ENCODE measurements at regions not wholly inside any gene's neighbourhood (a gene's known extent, or its start where the extent isn't known, plus 50 kb on each side); places are given as distances from the start of the nearest gene placed in this dataset.

- Histone ChIP-seq H3K4me1 (ENCODE audit: control insufficient read depth, insufficient read depth, low read length) (no peaks in the 10 kb centered on the region), H3K9me3 (ENCODE audit: control insufficient read depth, insufficient read depth, low read length) (no peaks in the 10 kb centered on the region), H3K27ac (ENCODE audit: low read depth, low read length) (no peak overlapping the region), H3K4me3 (ENCODE audit: low read depth, low read length) (no peak overlapping the region), H3K27me3 (ENCODE audit: control insufficient read depth, insufficient read depth, low read length) (no peaks in the 10 kb centered on the region), H3K36me3 (ENCODE audit: control insufficient read depth, insufficient read depth, low read length) (peaks cover 3% of the 10 kb centered on the region)
- 45% methylated on average over 3 of the region's 6 CpGs for WGBS (ENCODE audit: insufficient coverage)
- DNase-seq (ENCODE audit: low read depth in 4 of 6, low spot score in 6 of 6) = peak in 2 of 6 donors; percentile 22 to 75
These were observed 90.2 kb upstream of the CACUL1 start for GRCh38 chr10:118844731-118845521.

- Histone ChIP-seq H3K9me3 (ENCODE audit: control insufficient read depth, insufficient read depth, low read length) (no peaks in the 10 kb centered on the region), H3K27ac (ENCODE audit: low read depth, low read length) (no peak overlapping the region), H3K4me1 (ENCODE audit: control insufficient read depth, insufficient read depth, low read length) (no peaks in the 10 kb centered on the region), H3K27me3 (ENCODE audit: control insufficient read depth, insufficient read depth, low read length) (no peaks in the 10 kb centered on the region), H3K4me3 (ENCODE audit: low read depth, low read length) (no peak overlapping the region), H3K36me3 (ENCODE audit: control insufficient read depth, insufficient read depth, low read length) (peaks cover 3% of the 10 kb centered on the region)
- DNase-seq (ENCODE audit: low read depth in 4 of 6, low spot score in 6 of 6) = no peak
- WGBS (ENCODE audit: insufficient coverage) = 92% methylated on average over 2 of the region's 2 CpGs
These were observed 91.0 kb upstream of the CACUL1 start for GRCh38 chr10:118845776-118846175.

GRCh38 chr10:118850418-118851061, 95.8 kb upstream of the CACUL1 start:
- no peaks in the 10 kb centered on the region for H3K27me3 ChIP-seq (ENCODE audit: control insufficient read depth, insufficient read depth, low read length)
- WGBS (ENCODE audit: insufficient coverage) = no CpG with 5 or more reads among the region's 3 CpGs
- H3K4me1 ChIP-seq (ENCODE audit: control insufficient read depth, insufficient read depth, low read length) = no peaks in the 10 kb centered on the region
- no peak overlapping the region for H3K4me3 ChIP-seq (ENCODE audit: low read depth, low read length)
- no peak overlapping the region for H3K27ac ChIP-seq (ENCODE audit: low read depth, low read length)
- no peaks in the 10 kb centered on the region for H3K36me3 ChIP-seq (ENCODE audit: control insufficient read depth, insufficient read depth, low read length)
- DNase-seq (ENCODE audit: low read depth in 4 of 6, low spot score in 6 of 6) = peak in 2 of 6 donors; percentile 37 to 39
- no peaks in the 10 kb centered on the region for H3K9me3 ChIP-seq (ENCODE audit: control insufficient read depth, insufficient read depth, low read length)

- Histone ChIP-seq H3K4me1 (ENCODE audit: control insufficient read depth, insufficient read depth, low read length) (no peaks in the 10 kb centered on the region), H3K36me3 (ENCODE audit: control insufficient read depth, insufficient read depth, low read length) (no peaks in the 10 kb centered on the region), H3K9me3 (ENCODE audit: control insufficient read depth, insufficient read depth, low read length) (no peaks in the 10 kb centered on the region), H3K27me3 (ENCODE audit: control insufficient read depth, insufficient read depth, low read length) (no peaks in the 10 kb centered on the region), H3K27ac (ENCODE audit: low read depth, low read length) (no peak overlapping the region), H3K4me3 (ENCODE audit: low read depth, low read length) (no peak overlapping the region)
- 94% methylated on average over 9 of the region's 9 CpGs for WGBS (ENCODE audit: insufficient coverage)
- no peak for DNase-seq (ENCODE audit: low read depth in 4 of 6, low spot score in 6 of 6)
These were observed 96.6 kb upstream of the CACUL1 start for GRCh38 chr10:118851062-118852035.

- 78% methylated on average over 4 of the region's 6 CpGs for WGBS (ENCODE audit: insufficient coverage)
- H3K9me3 ChIP-seq (ENCODE audit: control insufficient read depth, insufficient read depth, low read length) = no peaks in the 10 kb centered on the region
These were observed 99.1 kb upstream of the CACUL1 start for GRCh38 chr10:118853916-118854315.

GRCh38 chr10:118856106-118856505, 101.3 kb upstream of the CACUL1 start:
- 93% methylated on average over 3 of the region's 3 CpGs for WGBS (ENCODE audit: insufficient coverage)
- Histone ChIP-seq H3K4me1 (ENCODE audit: control insufficient read depth, insufficient read depth, low read length) (no peaks in the 10 kb centered on the region), H3K27ac (ENCODE audit: low read depth, low read length) (no peak overlapping the region), H3K27me3 (ENCODE audit: control insufficient read depth, insufficient read depth, low read length) (no peaks in the 10 kb centered on the region), H3K4me3 (ENCODE audit: low read depth, low read length) (no peak overlapping the region), H3K9me3 (ENCODE audit: control insufficient read depth, insufficient read depth, low read length) (no peaks in the 10 kb centered on the region), H3K36me3 (ENCODE audit: control insufficient read depth, insufficient read depth, low read length) (no peaks in the 10 kb centered on the region)
- DNase-seq (ENCODE audit: low read depth in 4 of 6, low spot score in 6 of 6) = no peak

More at GRCh38 chr10:118853916-118854315, 99.1 kb upstream of the CACUL1 start:
- H3K27me3 ChIP-seq (ENCODE audit: control insufficient read depth, insufficient read depth, low read length) = no peaks in the 10 kb centered on the region
- no peak overlapping the region for H3K27ac ChIP-seq (ENCODE audit: low read depth, low read length)
- H3K36me3 ChIP-seq (ENCODE audit: control insufficient read depth, insufficient read depth, low read length) = no peaks in the 10 kb centered on the region
- DNase-seq (ENCODE audit: low read depth in 4 of 6, low spot score in 6 of 6) = no peak
- no peak overlapping the region for H3K4me3 ChIP-seq (ENCODE audit: low read depth, low read length)
- no peaks in the 10 kb centered on the region for H3K4me1 ChIP-seq (ENCODE audit: control insufficient read depth, insufficient read depth, low read length)

- peak in 3 of 6 donors; percentile 7 to 84 (median 19) for DNase-seq (ENCODE audit: low read depth in 4 of 6, low spot score in 6 of 6)
- no peaks in the 10 kb centered on the region for H3K9me3 ChIP-seq (ENCODE audit: control insufficient read depth, insufficient read depth, low read length)
- no peak overlapping the region for H3K27ac ChIP-seq (ENCODE audit: low read depth, low read length)
- peaks cover 6% of the 10 kb centered on the region for H3K4me1 ChIP-seq (ENCODE audit: control insufficient read depth, insufficient read depth, low read length)
- no peaks in the 10 kb centered on the region for H3K36me3 ChIP-seq (ENCODE audit: control insufficient read depth, insufficient read depth, low read length)
- no peak overlapping the region for H3K4me3 ChIP-seq (ENCODE audit: low read depth, low read length)
- WGBS (ENCODE audit: insufficient coverage) = 40% methylated on average over 1 of the region's 6 CpGs
- no peaks in the 10 kb centered on the region for H3K27me3 ChIP-seq (ENCODE audit: control insufficient read depth, insufficient read depth, low read length)
These were observed 111.4 kb upstream of the CACUL1 start for GRCh38 chr10:118865998-118866693.

GRCh38 chr10:118867768-118868167, 113.0 kb upstream of the CACUL1 start:
- H3K36me3 ChIP-seq (ENCODE audit: control insufficient read depth, insufficient read depth, low read length) = no peaks in the 10 kb centered on the region
- WGBS (ENCODE audit: insufficient coverage) = no CpG with 5 or more reads among the region's 3 CpGs

GRCh38 chr10:118868589-118868988, 113.8 kb upstream of the CACUL1 start:
- Histone ChIP-seq H3K4me1 (ENCODE audit: control insufficient read depth, insufficient read depth, low read length) (peaks cover 6% of the 10 kb centered on the region), H3K27ac (ENCODE audit: low read depth, low read length) (no peak overlapping the region), H3K4me3 (ENCODE audit: low read depth, low read length) (no peak overlapping the region), H3K9me3 (ENCODE audit: control insufficient read depth, insufficient read depth, low read length) (no peaks in the 10 kb centered on the region), H3K27me3 (ENCODE audit: control insufficient read depth, insufficient read depth, low read length) (no peaks in the 10 kb centered on the region), H3K36me3 (ENCODE audit: control insufficient read depth, insufficient read depth, low read length) (no peaks in the 10 kb centered on the region)
- 78% methylated on average over 3 of the region's 5 CpGs for WGBS (ENCODE audit: insufficient coverage)
- DNase-seq (ENCODE audit: low read depth in 4 of 6, low spot score in 6 of 6) = no peak

More at GRCh38 chr10:118867768-118868167, 113.0 kb upstream of the CACUL1 start:
- Histone ChIP-seq H3K27me3 (ENCODE audit: control insufficient read depth, insufficient read depth, low read length) (no peaks in the 10 kb centered on the region), H3K4me3 (ENCODE audit: low read depth, low read length) (no peak overlapping the region), H3K9me3 (ENCODE audit: control insufficient read depth, insufficient read depth, low read length) (no peaks in the 10 kb centered on the region), H3K27ac (ENCODE audit: low read depth, low read length) (no peak overlapping the region), H3K4me1 (ENCODE audit: control insufficient read depth, insufficient read depth, low read length) (peaks cover 6% of the 10 kb centered on the region)
- no peak for DNase-seq (ENCODE audit: low read depth in 4 of 6, low spot score in 6 of 6)

Data from spinal cord (tissue), 9 donors.